HEK293T (cell line): ENCODE measurements at regions not wholly inside any gene's neighbourhood (a gene's known extent, or its start where the extent isn't known, plus 50 kb on each side); places are given as distances from the start of the nearest gene placed in this dataset.

Experiments used
- CTCF ChIA-PET: fragments of 350-600 bp; formaldehyde crosslinking; extraction: SDS; loops from one replicate; lab custom pipeline; 2021; ENCODE audit warnings: antibody characterized with exemption, inconsistent platforms; lab: Yijun Ruan, JAX
- POLR2A ChIA-PET: fragments of 350-600 bp; formaldehyde crosslinking; extraction: SDS; loops from one replicate; lab custom pipeline; 2020; ENCODE audit warnings: antibody characterized with exemption, inconsistent platforms; lab: Yijun Ruan, JAX
- DNase-seq: peaks from one replicate; pipeline ENCODE4 v3.0.0; 2012; ENCODE audit warnings: mixed read lengths; ENCODE audit errors: extremely low spot score
- ARNT ChIP-seq: fragments of 450-650 bp; IDR thresholded peaks from 2 replicates; pipeline ENCODE4 v1.6.1; 2017; ENCODE audit warnings: mild to moderate bottlenecking
- BHLHE40 ChIP-seq: fragments of 450-650 bp; IDR thresholded peaks from 2 replicates; pipeline ENCODE4 v1.6.1; 2016; ENCODE audit warnings: mild to moderate bottlenecking, moderate library complexity, borderline replicate concordance
- CTBP1 ChIP-seq: fragments of 450-650 bp; IDR thresholded peaks from 2 replicates; pipeline ENCODE4 v1.6.1; 2016; ENCODE audit warnings: borderline replicate concordance
- ELF4 ChIP-seq: fragments of 450-650 bp; IDR thresholded peaks from 2 replicates; pipeline ENCODE4 v1.6.1; 2017; ENCODE audit warnings: antibody characterized with exemption
- FOXA1 ChIP-seq: fragments of 450-650 bp; IDR thresholded peaks from 2 replicates; pipeline ENCODE4 v1.6.1; 2016; ENCODE audit warnings: mild to moderate bottlenecking
- FOXK2 ChIP-seq: fragments of 450-650 bp; IDR thresholded peaks from 2 replicates; pipeline ENCODE4 v1.6.1; 2016; ENCODE audit warnings: mild to moderate bottlenecking
- FOXM1 ChIP-seq: fragments of 450-650 bp; IDR thresholded peaks from 2 replicates; pipeline ENCODE4 v1.6.1; 2017; ENCODE audit warnings: mild to moderate bottlenecking, borderline replicate concordance
- HDGF ChIP-seq: fragments of 450-650 bp; IDR thresholded peaks from 2 replicates; pipeline ENCODE4 v1.6.1; 2017; ENCODE audit warnings: antibody characterized with exemption, borderline replicate concordance
- L3MBTL2 ChIP-seq: fragments of 450-650 bp; conservative IDR thresholded peaks from 2 replicates; pipeline ENCODE4 v1.6.1; 2016; ENCODE audit warnings: mild to moderate bottlenecking
- LEF1 ChIP-seq: fragments of 450-650 bp; IDR thresholded peaks from 2 replicates; pipeline ENCODE4 v1.6.1; 2017; ENCODE audit warnings: mild to moderate bottlenecking, borderline replicate concordance
- NFRKB ChIP-seq: fragments of 450-650 bp; IDR thresholded peaks from 2 replicates; pipeline ENCODE4 v1.6.1; 2016; ENCODE audit warnings: mild to moderate bottlenecking, moderate library complexity
- SP1 ChIP-seq: fragments of 450-650 bp; IDR thresholded peaks from 2 replicates; pipeline ENCODE4 v1.6.1; 2017
- SUZ12 ChIP-seq: fragments of 450-650 bp; IDR thresholded peaks from 2 replicates; pipeline ENCODE4 v1.6.1; 2016; ENCODE audit warnings: mild to moderate bottlenecking
- TARDBP ChIP-seq: fragments of 450-650 bp; IDR thresholded peaks from 2 replicates; pipeline ENCODE4 v1.6.1; 2016
- ZNF384 ChIP-seq: fragments of 450-650 bp; IDR thresholded peaks from 2 replicates; pipeline ENCODE4 v1.6.1; 2016
- TF ChIP-seq, protein P1 (sequence below): fragments of 450-650 bp; IDR thresholded peaks from 2 replicates; pipeline ENCODE4 v1.6.1; 2016

DNA sequence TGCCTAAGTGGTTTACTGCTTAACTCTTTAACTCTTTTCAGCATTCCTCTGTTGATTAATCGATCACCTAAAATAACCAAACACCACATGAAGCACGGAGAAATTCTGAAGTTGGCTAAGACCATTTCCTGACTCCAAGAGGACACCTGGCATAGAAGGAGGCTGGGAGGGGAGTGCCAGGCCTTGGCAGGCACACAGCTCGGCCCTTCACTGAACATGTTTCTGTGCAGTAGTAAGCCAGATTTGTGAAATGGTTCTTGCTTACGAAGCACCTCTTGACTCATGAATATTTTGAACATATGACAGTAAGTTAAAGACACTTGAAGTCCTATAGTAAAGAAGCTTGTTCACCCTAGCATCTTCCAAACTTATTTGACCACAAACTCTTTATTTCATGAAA lies 82.3 kb downstream of the FOXL1 start:
- TF ChIP-seq L3MBTL2 (no peak), SP1 (no peak), ZNF384 (no peak), CTBP1 (no peak), FOXA1 (no peak), FOXM1 (no peak), LEF1 (no peak), ELF4 (no peak), ARNT (no peak), FOXK2 (no peak)
- TF ChIP-seq, protein P1, sequence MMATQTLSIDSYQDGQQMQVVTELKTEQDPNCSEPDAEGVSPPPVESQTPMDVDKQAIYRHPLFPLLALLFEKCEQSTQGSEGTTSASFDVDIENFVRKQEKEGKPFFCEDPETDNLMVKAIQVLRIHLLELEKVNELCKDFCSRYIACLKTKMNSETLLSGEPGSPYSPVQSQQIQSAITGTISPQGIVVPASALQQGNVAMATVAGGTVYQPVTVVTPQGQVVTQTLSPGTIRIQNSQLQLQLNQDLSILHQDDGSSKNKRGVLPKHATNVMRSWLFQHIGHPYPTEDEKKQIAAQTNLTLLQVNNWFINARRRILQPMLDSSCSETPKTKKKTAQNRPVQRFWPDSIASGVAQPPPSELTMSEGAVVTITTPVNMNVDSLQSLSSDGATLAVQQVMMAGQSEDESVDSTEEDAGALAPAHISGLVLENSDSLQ = no peak
- CTCF ChIA-PET = no interaction called here

DNA sequence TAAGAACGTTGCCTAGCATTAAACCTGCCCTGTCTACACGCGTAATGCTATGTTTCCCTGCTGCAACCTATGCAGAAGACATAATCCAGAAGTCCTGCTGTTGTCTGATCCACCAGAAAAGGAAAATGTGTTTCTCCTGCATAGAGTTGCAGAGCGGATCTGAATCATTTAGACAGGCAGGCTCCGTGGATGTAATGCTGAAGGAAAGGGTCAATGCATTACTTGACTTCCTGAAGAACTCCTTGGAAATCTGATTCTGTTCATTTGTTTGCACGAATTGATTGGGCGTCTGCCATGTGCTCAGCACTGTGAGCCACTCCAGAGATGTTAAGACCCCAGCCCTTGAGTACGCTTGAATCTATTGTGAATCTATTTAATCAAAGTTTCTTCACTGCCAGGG lies 83.4 kb downstream of the FOXL1 start:
- ChIA-PET POLR2A (no interaction called here), CTCF (no interaction called here)
- DNase-seq = no peak
- TF ChIP-seq BHLHE40 = no peak
- TF ChIP-seq TARDBP = no peak
- TF ChIP-seq, protein P1 = no peak
- no peak for TF ChIP-seq ARNT
- TF ChIP-seq NFRKB = no peak
- no peak for TF ChIP-seq LEF1
- no peak for TF ChIP-seq FOXA1
- no peak for TF ChIP-seq ELF4
- no peak for TF ChIP-seq ZNF384
- TF ChIP-seq CTBP1 = no peak
- no peak for TF ChIP-seq SP1
- no peak for TF ChIP-seq HDGF

More for the DNA sequence above, 82.3 kb downstream of the FOXL1 start:
- POLR2A ChIA-PET = no interaction called here
- DNase-seq = no peak

DNA sequence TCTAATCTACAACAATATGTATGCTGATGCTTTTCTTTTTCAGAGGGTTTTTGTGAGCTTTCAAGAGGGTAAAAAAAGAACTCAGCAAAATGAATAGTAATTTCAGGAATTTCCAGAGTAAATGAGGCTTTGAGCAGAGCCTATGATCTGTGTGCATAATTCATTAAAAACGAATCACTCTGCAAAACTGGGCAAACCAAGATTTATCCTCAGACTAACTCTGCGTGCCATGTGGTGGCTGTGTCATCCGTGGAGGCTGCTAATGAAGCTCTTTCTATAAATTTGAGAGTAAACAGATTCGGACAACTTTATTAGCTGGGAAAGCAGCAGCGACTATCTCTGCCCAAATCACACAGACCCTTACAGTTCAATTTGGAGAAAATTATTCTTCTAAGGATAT lies 83.8 kb downstream of the FOXL1 start:
- TF ChIP-seq LEF1 (no peak), CTBP1 (no peak), FOXK2 (no peak), HDGF (no peak), L3MBTL2 (no peak), FOXM1 (no peak)
- DNase-seq = no peak
- POLR2A ChIA-PET = no interaction called here
- CTCF ChIA-PET = no interaction called here

DNA sequence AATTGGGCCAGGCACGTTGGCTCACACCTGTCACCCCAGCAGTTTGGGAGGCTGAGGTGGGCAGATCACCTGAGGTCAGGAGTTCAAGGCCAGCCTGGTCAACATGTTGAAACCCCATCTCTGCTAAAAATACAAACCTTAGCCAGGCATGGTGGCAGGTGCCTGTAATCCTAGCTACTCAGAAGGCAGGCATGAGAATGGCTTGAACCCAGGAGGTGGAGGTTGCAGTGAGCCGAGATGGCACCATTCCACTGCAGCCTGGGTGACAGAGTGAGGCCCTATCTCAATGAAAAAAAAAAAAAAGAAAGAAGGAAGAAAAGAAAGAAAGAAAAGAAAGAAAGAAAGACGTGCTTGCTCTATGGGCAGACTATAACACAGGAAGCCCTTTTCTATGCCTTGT lies 84.4 kb downstream of the FOXL1 start:
- no peak for DNase-seq
- ChIA-PET CTCF (no interaction called here), POLR2A (no interaction called here)
- TF ChIP-seq FOXM1 = no peak
- TF ChIP-seq SUZ12 = no peak
- TF ChIP-seq BHLHE40 = no peak
- TF ChIP-seq HDGF = no peak
- TF ChIP-seq ZNF384 = no peak
- TF ChIP-seq ARNT = no peak
- TF ChIP-seq LEF1 = no peak
- no peak for TF ChIP-seq TARDBP

DNA sequence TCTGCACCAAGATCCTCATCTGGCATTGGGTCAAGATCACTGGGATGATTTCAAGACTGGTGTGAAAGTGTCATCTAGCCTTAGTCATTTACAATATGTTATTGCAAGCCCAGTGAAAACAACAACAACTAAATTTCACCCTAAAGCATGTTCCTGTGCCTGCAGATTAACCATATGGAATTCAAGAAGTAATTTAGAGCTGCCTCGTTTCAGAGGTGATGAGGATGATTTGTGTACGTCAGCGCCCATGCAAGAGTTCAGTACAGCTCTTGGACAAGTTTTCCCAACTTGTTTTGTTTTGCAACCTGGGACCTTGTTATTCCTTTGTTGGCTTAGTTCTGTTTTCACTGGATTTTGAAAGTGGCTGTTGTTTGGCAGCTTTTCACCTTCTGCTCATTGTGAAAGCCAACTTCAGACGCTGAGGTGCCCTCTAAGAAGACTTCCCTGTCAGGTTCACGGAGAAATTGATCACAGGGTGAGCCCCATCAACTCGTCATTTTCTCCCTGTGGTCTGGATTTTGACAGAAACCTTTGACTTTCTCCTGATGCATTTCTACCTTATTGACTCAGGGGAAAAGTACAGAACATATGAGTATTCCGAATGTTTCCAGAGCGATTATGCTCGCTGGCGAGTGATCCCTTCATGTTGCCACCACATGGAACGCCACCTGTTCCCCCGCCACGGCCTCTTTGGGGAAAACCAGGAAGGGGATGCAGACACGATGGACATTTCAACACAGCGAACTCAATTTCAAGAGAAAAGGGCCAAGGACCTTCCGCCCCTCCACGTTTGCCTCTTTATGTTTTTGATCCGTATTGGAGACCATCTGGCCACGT lies 85.6 kb downstream of the FOXL1 start:
- TF ChIP-seq L3MBTL2 (no peak), FOXA1 (no peak), SP1 (no peak), CTBP1 (no peak), FOXM1 (no peak), ELF4 (no peak), ARNT (no peak), HDGF (no peak), ZNF384 (no peak), FOXK2 (no peak), SUZ12 (no peak)
- TF ChIP-seq, protein P1 = no peak
- CTCF ChIA-PET = no interaction called here
- no peak for DNase-seq
- POLR2A ChIA-PET = no interaction called here

DNA sequence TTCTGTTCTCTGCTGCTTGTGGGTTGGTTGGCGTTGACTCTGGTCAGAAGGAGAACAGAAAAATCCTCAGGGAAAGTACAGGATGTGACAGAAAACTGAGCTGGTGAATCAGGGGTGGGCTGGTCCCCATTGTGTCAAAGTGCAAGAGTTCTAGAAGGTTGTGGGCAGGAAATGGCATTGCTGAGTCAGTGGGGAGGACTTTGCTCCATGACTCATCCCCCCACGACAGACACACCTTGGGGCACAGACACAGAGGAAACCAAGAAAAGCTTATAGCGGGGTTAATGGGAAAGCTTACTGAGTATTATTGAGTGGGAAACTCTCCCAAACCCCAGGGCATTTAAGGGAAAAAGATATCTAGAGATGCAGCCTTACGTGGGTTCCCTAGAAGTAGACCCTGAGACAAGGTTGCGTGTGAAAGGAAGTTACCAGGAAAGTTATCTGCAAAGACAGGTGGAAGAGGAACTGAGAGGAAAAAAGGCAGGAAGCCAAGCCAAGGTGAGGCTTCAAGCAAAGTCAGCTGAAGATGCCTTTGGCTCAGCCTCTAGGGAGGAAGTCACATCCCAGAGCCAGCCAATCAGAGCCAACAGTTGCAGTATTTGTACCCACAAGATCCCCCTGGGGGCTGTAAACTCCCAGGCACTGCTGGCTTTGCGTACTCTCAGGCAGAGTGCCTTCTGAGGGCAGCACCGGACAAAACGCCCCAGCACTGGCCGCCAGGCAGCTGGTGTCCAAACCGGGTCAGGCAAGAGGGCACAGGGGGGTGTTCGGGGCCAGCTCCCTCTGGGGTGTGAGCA lies 86.4 kb downstream of the FOXL1 start:
- POLR2A ChIA-PET = no interaction called here
- CTCF ChIA-PET = interaction anchor here (0.6 kb wide), 1 partner anchor 397 kb away, joined by 3 read pairs; no protein-coding TSS in a partner anchor
- no peak for DNase-seq
- no peak for TF ChIP-seq SP1
- TF ChIP-seq FOXA1 = no peak
- no peak for TF ChIP-seq LEF1
- TF ChIP-seq SUZ12 = no peak
- no peak for TF ChIP-seq ZNF384
- TF ChIP-seq FOXK2 = no peak
- TF ChIP-seq, protein P1 = no peak
- TF ChIP-seq ARNT = no peak
- no peak for TF ChIP-seq FOXM1
- no peak for TF ChIP-seq HDGF
- no peak for TF ChIP-seq BHLHE40
- TF ChIP-seq TARDBP = no peak
- no peak for TF ChIP-seq CTBP1
- no peak for TF ChIP-seq ELF4
- no peak for TF ChIP-seq NFRKB
- TF ChIP-seq L3MBTL2 = no peak
